ENCODE measurements at regions not wholly inside any gene's neighbourhood (a gene's known extent, or its start where the extent isn't known, plus 50 kb on each side); places are given as distances from the start of the nearest gene placed in this dataset.
"Not testable (repeated sequence)": the region's sequence is repeated elsewhere in the genome, so short reads cannot be mapped to it uniquely, and the experiment has no call there.

DNA sequence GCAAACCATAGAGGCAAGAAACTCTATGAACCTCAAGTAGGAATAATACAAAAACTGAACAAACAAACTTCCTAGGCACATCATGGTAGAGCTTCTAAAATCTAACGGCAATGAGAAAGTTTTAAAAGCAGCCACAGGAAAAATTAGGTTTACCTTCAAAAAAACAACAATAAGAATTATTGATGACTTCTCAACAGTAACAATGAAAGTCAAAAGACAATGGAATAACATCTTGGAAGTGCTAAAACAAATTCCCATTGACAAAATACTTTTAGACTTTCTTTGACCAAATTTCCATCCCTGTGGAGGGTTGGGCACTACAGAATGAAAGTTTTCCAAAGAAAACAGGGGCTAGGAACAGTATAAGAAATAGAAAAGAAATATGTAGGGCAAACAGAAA, 222.9 kb upstream of the ERCC4 start:
- Histone ChIP-seq H3K36me3 (ENCODE audit: control insufficient read depth in 2 of 2, insufficient read depth in 2 of 2, low read length in 2 of 2) (no peaks in the 10 kb centered on the region), H3K27me3 (ENCODE audit: control insufficient read depth in 1 of 2, insufficient read depth in 2 of 2, low read length in 2 of 2) (no peaks in the 10 kb centered on the region), H3K9me3 (ENCODE audit: control insufficient read depth in 2 of 2, low read length in 2 of 2) (peaks cover 3 to 5% of the 10 kb centered on the region in 2 donors), H3K9ac (ENCODE audit: low read length in 2 of 2) (no peak overlapping the region), H3K4me1 (ENCODE audit: control insufficient read depth, insufficient read depth, low read length) (peaks cover 1% of the 10 kb centered on the region), H3K27ac (ENCODE audit: low read length) (no peak overlapping the region), H3K4me3 (ENCODE audit: low read length in 2 of 2) (no peak overlapping the region)

DNA sequence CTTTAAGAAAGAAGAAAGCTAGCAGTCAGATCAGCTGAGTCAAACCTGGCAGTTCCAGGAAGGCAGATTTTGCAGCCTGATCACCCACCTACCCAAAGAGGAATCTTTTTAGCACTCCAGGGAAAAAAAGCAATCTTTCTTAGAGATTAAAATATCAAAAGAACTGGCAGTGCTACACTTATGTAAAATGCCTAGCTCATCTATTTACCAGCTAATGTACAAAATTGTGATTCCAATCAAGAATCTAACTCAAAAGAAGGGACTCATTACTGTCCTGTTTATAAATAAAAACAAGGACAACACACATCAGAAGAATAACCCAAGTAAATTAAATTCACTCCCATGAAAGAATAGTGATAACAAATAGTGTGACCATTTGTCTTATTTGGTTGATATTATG, 222.4 kb upstream of the ERCC4 start:
- no peak overlapping the region for H3K9ac ChIP-seq (ENCODE audit: low read length in 2 of 2)
- H3K27me3 ChIP-seq (ENCODE audit: control insufficient read depth in 1 of 2, insufficient read depth in 2 of 2, low read length in 2 of 2): no peaks in the 10 kb centered on the region
- peaks cover 7% of the 10 kb centered on the region for H3K4me1 ChIP-seq (ENCODE audit: control insufficient read depth, insufficient read depth, low read length)

DNA sequence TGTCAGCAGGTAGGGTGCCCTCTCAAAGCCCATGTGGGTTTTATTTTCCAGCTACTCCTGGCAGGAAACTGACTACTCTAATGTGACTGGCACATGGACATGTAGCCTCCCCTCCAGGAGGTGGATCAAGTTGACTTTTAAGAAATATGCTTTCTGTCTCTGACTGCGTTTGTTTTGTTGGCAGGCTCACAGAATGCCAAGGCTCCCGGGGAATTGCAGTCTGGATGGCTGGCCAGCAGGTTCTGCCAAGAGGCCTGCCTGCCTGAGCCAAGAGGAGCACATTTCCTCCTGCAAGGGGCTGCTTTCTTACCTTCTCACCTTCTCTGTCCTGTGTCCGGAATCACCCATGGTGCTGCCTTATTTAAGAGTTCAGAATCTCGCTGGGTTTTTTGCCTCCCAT, 217.3 kb upstream of the ERCC4 start:
- Histone ChIP-seq H3K27me3 (ENCODE audit: control insufficient read depth in 1 of 2, insufficient read depth in 2 of 2, low read length in 2 of 2) (no peaks in the 10 kb centered on the region), H3K9me3 (ENCODE audit: control insufficient read depth in 2 of 2, low read length in 2 of 2) (peaks cover 0 to 7% of the 10 kb centered on the region in 2 donors), H3K9ac (ENCODE audit: low read length in 2 of 2) (no peak overlapping the region), H3K27ac (ENCODE audit: low read length) (no peak overlapping the region), H3K36me3 (ENCODE audit: control insufficient read depth in 2 of 2, insufficient read depth in 2 of 2, low read length in 2 of 2) (no peaks in the 10 kb centered on the region), H3K4me1 (ENCODE audit: control insufficient read depth, insufficient read depth, low read length) (peaks cover 9% of the 10 kb centered on the region), H3K4me3 (ENCODE audit: low read length in 2 of 2) (peak overlapping the region in 1 of 2 donors; percentile 29)

More for the DNA sequence above, 222.4 kb upstream of the ERCC4 start:
- no peaks in the 10 kb centered on the region for H3K36me3 ChIP-seq (ENCODE audit: control insufficient read depth in 2 of 2, insufficient read depth in 2 of 2, low read length in 2 of 2)
- no peak overlapping the region for H3K27ac ChIP-seq (ENCODE audit: low read length)
- no peak overlapping the region for H3K4me3 ChIP-seq (ENCODE audit: low read length in 2 of 2)
- H3K9me3 ChIP-seq (ENCODE audit: control insufficient read depth in 2 of 2, low read length in 2 of 2): peaks cover 3 to 5% of the 10 kb centered on the region in 2 donors

DNA sequence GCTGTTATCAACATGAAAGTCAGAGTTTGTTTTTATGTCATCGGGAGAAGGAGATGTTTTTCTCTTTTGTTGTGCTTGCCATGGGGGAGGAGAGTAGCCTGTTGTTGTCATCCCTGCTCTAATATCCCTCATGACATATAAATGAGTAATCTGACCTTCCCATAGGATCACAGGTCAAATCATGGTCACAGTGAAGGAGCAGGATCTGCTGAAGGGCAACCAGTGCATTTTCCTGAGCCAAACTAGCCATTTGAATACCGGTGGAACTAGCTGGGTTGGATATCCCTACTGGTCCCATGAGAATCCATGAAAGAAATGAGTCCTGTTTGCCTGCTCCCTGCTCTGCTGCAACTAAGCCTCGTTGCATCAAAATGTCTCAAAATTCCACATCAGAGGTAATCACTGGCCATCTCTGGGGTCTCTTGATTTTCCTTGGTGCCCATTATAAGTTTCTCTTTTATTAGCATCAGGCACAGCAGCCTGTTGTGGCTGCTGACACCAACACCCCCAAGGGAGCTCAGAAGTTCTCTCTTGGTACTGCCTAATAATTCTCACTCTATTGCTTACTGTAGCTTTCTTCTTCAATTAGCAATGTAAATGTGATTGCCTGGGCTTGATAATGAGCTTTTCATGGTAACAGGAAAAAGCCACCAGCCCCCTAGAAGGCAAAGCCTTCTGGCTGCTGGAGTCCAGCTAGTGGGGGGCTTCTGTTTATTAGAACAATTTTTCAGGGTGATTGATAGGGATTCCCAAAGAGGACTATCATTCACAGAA, 211.4 kb upstream of the ERCC4 start:
- H3K9me3 ChIP-seq (ENCODE audit: control insufficient read depth in 2 of 2, low read length in 2 of 2): peaks cover 0 to 7% of the 10 kb centered on the region in 2 donors
- no peak overlapping the region for H3K9ac ChIP-seq (ENCODE audit: low read length in 2 of 2)
- no peaks in the 10 kb centered on the region for H3K36me3 ChIP-seq (ENCODE audit: control insufficient read depth in 2 of 2, insufficient read depth in 2 of 2, low read length in 2 of 2)
- no peaks in the 10 kb centered on the region for H3K4me1 ChIP-seq (ENCODE audit: control insufficient read depth, insufficient read depth, low read length)
- H3K27ac ChIP-seq (ENCODE audit: low read length): no peak overlapping the region
- H3K4me3 ChIP-seq (ENCODE audit: low read length in 2 of 2): no peak overlapping the region
- H3K27me3 ChIP-seq (ENCODE audit: control insufficient read depth in 1 of 2, insufficient read depth in 2 of 2, low read length in 2 of 2): no peaks in the 10 kb centered on the region

DNA sequence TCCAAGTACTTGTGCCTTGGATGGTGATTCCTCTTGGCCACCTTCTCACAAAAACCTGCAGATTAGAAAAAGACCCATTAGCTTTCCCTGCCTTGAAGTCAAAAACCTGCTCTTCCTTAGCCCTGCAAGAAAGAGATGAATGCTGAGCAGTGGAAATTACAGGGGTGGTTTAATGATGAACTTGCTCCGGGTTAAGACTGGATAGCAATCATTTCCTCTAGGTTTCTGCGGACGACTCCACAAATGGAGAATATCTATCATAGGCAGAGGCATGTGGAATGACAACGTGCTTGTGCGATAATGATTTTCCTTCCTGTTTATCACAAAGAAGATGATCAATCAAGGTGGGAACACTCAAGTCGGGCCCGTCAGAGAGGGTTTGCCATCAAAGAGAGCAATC, 201.2 kb upstream of the ERCC4 start:
- H3K27me3 ChIP-seq (ENCODE audit: control insufficient read depth in 1 of 2, insufficient read depth in 2 of 2, low read length in 2 of 2): peaks cover 0 to 2% of the 10 kb centered on the region in 2 donors
- H3K4me3 ChIP-seq (ENCODE audit: low read length in 2 of 2): no peak overlapping the region
- H3K27ac ChIP-seq (ENCODE audit: low read length): no peak overlapping the region
- no peaks in the 10 kb centered on the region for H3K36me3 ChIP-seq (ENCODE audit: control insufficient read depth in 2 of 2, insufficient read depth in 2 of 2, low read length in 2 of 2)
- H3K9ac ChIP-seq (ENCODE audit: low read length in 2 of 2): no peak overlapping the region
- H3K4me1 ChIP-seq (ENCODE audit: control insufficient read depth, insufficient read depth, low read length): no peaks in the 10 kb centered on the region
- H3K9me3 ChIP-seq (ENCODE audit: control insufficient read depth in 2 of 2, low read length in 2 of 2): no peaks in the 10 kb centered on the region

DNA sequence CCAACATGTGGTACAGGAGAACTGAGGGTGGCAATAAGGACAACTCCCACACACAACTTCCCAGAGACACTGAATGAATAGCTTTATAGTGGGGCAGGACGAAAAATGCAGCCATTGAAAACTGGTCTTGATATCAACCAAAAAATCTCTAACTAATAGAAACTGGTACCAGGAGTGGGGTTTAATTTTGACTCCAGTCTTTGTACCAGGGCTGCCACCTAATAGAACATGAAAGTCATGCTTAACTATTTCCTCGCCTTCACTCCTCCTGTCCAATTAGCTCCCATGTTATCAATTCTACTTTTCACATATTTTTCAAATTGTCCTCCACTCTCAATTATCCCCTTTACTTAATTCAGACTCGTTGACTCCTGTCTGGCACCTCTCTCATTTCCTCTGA, 192.0 kb upstream of the ERCC4 start:
- H3K9ac ChIP-seq (ENCODE audit: low read length in 2 of 2): no peak overlapping the region
- H3K4me3 ChIP-seq (ENCODE audit: low read length in 2 of 2): no peak overlapping the region
- H3K4me1 ChIP-seq (ENCODE audit: control insufficient read depth, insufficient read depth, low read length): peaks cover 3% of the 10 kb centered on the region
- H3K9me3 ChIP-seq (ENCODE audit: control insufficient read depth in 2 of 2, low read length in 2 of 2): peaks cover 6% of the 10 kb centered on the region in 2 donors
- H3K27me3 ChIP-seq (ENCODE audit: control insufficient read depth in 1 of 2, insufficient read depth in 2 of 2, low read length in 2 of 2): no peaks in the 10 kb centered on the region
- no peaks in the 10 kb centered on the region for H3K36me3 ChIP-seq (ENCODE audit: control insufficient read depth in 2 of 2, insufficient read depth in 2 of 2, low read length in 2 of 2)
- no peak overlapping the region for H3K27ac ChIP-seq (ENCODE audit: low read length)

DNA sequence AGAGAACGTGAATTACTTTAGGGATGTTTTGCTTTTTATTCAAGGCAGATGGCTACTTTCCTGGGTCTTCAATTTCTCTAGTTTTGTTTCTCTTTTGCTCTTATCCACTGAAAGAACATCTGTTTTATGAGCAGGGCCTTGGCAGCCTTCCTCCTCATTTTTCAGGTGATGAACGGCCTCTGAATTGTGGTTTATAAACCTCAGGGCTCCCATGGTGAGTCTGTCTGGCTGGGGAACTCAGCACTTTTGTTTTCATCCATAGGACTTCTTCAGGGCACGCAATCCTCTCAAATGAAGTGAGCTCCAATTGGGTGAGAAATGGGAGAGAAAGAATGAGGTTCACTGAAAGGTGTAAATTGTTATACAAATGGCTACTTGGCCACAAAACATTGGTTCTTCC, 186.4 kb upstream of the ERCC4 start:
- peak overlapping the region in 1 of 2 donors; percentile 8 for H3K4me3 ChIP-seq (ENCODE audit: low read length in 2 of 2)
- H3K36me3 ChIP-seq (ENCODE audit: control insufficient read depth in 2 of 2, insufficient read depth in 2 of 2, low read length in 2 of 2): no peaks in the 10 kb centered on the region
- no peak overlapping the region for H3K9ac ChIP-seq (ENCODE audit: low read length in 2 of 2)
- peaks cover 3% of the 10 kb centered on the region for H3K4me1 ChIP-seq (ENCODE audit: control insufficient read depth, insufficient read depth, low read length)
- H3K27ac ChIP-seq (ENCODE audit: low read length): no peak overlapping the region
- no peaks in the 10 kb centered on the region for H3K9me3 ChIP-seq (ENCODE audit: control insufficient read depth in 2 of 2, low read length in 2 of 2)
- no peaks in the 10 kb centered on the region for H3K27me3 ChIP-seq (ENCODE audit: control insufficient read depth in 1 of 2, insufficient read depth in 2 of 2, low read length in 2 of 2)

DNA sequence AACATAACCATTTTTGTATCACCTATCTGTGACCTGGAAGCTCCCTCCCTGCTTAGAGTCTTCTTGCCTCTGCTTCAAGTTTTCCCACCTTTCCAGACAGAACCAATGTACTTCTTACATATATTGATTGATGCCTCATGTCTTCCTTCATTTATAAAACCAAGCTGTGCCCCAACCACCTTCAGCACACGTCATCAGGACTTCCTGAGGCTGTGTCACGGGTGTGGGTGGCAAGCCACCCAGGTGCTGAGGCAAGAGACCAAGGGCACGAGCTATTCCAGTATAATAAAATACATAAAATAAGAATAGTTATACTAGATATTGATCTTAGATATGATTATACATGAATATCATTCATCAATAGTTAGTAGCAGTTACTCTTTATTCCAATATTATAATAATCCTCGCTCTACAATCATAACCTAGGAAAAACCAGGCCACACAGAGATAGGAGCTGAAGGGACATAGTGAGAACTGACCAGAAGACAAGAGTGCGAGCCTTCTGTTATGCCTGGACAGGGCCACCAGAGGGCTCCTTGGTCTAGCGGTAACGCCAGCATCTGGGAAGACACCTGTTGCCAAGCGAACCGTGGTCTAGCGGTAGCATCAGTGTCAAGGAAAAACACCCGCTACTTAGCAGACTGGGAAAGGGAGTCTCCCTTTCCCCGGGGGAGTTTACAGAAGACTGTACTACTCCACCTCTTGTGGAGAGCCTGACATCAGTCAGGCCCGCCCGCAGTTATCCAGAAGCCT, 180.2 kb upstream of the ERCC4 start:
- not testable (repeated sequence) for H3K9ac ChIP-seq (ENCODE audit: low read length in 2 of 2); H3K27me3 ChIP-seq (ENCODE audit: control insufficient read depth in 1 of 2, insufficient read depth in 2 of 2, low read length in 2 of 2); H3K9me3 ChIP-seq (ENCODE audit: control insufficient read depth in 2 of 2, low read length in 2 of 2); H3K36me3 ChIP-seq (ENCODE audit: control insufficient read depth in 2 of 2, insufficient read depth in 2 of 2, low read length in 2 of 2); H3K27ac ChIP-seq (ENCODE audit: low read length); H3K4me3 ChIP-seq (ENCODE audit: low read length in 2 of 2); H3K4me1 ChIP-seq (ENCODE audit: control insufficient read depth, insufficient read depth, low read length)

DNA sequence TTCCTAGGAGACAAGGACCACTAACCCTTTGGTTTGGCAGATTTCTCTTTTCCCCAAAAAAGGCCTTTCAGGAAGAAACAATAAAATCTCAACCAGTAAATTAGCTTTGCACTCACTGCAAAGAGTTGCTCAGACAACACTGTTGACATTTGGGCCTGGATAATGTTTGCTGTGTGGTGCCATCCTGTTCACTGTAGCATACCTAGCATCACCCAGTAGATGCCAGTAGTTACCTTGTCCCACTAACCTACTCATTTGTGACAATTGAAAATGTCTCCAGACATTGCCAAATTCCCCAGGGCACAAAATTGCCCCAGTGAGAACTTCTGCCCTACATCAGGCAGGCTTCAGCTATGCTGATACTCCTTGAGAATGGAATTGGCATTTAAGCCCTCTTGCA, 177.0 kb upstream of the ERCC4 start:
- Histone ChIP-seq H3K9me3 (ENCODE audit: control insufficient read depth in 2 of 2, low read length in 2 of 2) (no peaks in the 10 kb centered on the region), H3K36me3 (ENCODE audit: control insufficient read depth in 2 of 2, insufficient read depth in 2 of 2, low read length in 2 of 2) (no peaks in the 10 kb centered on the region), H3K27me3 (ENCODE audit: control insufficient read depth in 1 of 2, insufficient read depth in 2 of 2, low read length in 2 of 2) (no peaks in the 10 kb centered on the region)

DNA sequence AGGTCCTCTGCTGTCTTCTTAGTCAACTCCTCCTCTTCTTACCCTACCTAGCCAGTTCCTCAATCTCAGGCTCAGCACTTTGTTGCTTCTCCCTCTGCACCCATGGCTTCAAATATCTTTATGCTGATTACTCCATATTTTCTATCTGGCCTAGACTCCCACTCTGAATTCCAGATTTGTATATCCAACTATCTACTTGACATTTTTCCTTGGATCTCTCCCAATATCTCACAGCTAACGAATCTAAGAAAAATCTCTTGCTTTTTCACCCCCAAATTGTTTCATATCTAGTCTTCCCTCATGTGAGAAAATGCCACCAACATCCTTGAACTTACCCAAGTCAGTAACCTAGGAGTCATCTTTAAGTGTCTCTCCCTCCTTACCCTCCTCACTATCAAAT, 176.4 kb upstream of the ERCC4 start:
- Histone ChIP-seq H3K27ac (ENCODE audit: low read length) (no peak overlapping the region), H3K9ac (ENCODE audit: low read length in 2 of 2) (no peak overlapping the region), H3K36me3 (ENCODE audit: control insufficient read depth in 2 of 2, insufficient read depth in 2 of 2, low read length in 2 of 2) (no peaks in the 10 kb centered on the region), H3K9me3 (ENCODE audit: control insufficient read depth in 2 of 2, low read length in 2 of 2) (no peaks in the 10 kb centered on the region), H3K4me1 (ENCODE audit: control insufficient read depth, insufficient read depth, low read length) (no peaks in the 10 kb centered on the region), H3K4me3 (ENCODE audit: low read length in 2 of 2) (no peak overlapping the region), H3K27me3 (ENCODE audit: control insufficient read depth in 1 of 2, insufficient read depth in 2 of 2, low read length in 2 of 2) (no peaks in the 10 kb centered on the region)

More for the DNA sequence above, 177.0 kb upstream of the ERCC4 start:
- H3K9ac ChIP-seq (ENCODE audit: low read length in 2 of 2): no peak overlapping the region
- no peaks in the 10 kb centered on the region for H3K4me1 ChIP-seq (ENCODE audit: control insufficient read depth, insufficient read depth, low read length)
- H3K4me3 ChIP-seq (ENCODE audit: low read length in 2 of 2): no peak overlapping the region
- no peak overlapping the region for H3K27ac ChIP-seq (ENCODE audit: low read length)

All from stomach smooth muscle (tissue), 2 donors.